CD4-positive, alpha-beta T cell treated with Interleukin-4 for 1 hour (primary cell): ENCODE measurements at regions not wholly inside any gene's neighbourhood (a gene's known extent, or its start where the extent isn't known, plus 50 kb on each side); places are given as distances from the start of the nearest gene placed in this dataset.

ENCODE experiments used
- DNase-seq, 2 donors: peaks; one replicate each; pipeline ENCODE4 v3.0.0-alpha.2; 2020 to 2022

DNA sequence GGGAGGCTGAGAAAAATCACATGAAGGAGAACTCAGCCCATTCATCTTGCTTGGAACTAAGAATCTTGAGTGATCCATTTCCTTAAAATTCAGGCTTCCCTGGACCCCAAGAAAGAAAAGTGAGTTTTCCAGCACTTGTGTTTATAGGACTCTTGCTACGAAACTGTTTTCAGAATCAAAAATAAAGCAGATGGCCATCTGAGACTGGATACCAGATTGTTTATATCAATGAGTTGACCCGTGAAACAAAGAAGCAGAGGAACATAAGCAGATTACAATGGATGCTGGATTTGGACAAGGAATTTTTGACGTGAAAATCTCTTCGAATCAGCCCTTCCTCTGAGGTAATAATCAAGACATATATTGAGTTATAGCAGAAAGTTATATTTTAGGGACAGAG, 223.2 kb downstream of the SYK start:
- no peak for DNase-seq

DNA sequence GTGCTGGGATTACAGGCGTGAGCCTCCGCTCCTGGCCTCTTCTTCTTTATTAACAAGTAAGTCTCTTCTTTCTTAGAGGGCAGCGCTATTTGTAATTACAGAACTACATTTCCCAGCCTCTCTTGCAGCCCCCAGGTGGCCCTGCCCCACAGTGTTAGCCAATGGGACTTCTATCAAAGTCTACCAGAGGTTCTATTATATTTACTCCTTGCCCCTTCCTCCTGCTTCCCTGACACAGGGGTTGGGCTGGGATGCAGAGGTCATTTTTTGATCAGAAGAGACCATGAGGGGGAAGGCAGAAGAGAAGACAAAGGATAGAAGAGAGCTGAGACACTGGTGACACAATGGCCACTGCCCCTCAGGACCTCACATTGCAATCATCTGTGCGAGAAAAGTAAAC, 224.2 kb downstream of the SYK start:
- no peak for DNase-seq

DNA sequence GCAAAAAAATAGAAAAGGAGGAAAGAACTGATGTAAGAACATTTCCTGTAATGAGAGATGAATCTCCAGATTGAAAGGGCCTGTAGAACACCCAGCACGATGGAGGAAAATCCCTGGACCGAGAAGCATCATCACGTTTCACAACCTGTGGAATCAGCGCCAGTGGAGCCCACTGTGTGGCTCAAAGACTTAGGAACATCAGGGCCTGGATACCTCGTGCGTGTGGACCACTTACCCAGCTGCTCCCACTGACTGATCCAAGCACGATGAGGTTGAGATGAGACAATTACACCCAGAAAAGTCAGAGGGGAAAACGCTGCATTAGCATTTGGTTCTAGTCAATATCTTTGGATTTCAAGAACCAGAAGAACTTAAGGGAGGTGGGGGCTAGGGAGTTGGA, 224.6 kb downstream of the SYK start:
- no peak for DNase-seq

DNA sequence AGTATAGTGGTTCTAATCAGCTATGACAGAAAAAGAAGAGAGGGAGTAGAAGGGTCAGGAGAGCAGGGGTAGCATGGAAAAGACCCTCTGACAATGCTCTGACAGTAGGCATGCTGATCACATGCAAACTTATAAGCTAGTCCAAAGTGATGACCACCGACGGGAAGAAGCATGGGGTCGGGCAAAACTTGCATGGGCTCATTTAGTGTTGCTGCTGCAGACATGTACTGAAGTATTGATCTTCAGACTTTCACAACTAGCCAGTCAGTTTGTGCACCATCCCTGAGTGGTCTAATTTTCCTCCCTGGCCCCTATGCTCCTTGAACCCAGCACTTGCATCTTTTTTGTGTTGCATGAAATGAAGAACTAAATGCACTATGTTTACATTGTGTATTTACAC, 225.4 kb downstream of the SYK start:
- DNase-seq = no peak

DNA sequence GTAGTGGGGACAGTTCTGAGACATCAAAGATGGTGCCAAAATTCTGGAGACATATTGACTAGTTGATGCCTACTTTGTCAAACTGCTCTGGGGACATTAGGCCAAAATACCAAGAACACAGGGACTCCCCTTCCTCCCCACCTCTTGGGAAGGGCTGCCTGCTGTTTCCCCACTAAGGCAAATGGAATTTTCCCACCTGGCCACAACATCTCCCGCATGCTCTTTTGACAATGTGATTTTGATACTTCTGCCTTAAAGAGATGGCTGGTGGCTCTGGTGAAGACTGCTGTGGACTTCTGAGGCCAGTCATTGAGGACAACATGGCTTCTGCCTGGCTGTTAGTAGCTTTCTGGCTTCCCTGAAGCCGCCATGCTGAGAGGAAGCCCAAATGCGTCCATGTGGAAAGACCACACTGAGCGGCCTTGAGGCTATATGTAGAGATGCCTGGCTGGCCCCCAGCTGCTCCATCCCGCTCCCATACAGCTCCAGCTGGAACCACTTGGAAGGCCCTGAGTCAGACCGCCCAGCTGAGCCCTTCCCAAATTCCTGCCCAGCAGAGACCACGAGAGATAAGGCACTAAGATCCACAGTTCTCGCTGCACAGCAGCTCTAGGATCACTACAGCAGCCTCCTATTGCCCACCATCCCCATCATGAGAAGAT, 226.7 kb downstream of the SYK start:
- DNase-seq = no peak

DNA sequence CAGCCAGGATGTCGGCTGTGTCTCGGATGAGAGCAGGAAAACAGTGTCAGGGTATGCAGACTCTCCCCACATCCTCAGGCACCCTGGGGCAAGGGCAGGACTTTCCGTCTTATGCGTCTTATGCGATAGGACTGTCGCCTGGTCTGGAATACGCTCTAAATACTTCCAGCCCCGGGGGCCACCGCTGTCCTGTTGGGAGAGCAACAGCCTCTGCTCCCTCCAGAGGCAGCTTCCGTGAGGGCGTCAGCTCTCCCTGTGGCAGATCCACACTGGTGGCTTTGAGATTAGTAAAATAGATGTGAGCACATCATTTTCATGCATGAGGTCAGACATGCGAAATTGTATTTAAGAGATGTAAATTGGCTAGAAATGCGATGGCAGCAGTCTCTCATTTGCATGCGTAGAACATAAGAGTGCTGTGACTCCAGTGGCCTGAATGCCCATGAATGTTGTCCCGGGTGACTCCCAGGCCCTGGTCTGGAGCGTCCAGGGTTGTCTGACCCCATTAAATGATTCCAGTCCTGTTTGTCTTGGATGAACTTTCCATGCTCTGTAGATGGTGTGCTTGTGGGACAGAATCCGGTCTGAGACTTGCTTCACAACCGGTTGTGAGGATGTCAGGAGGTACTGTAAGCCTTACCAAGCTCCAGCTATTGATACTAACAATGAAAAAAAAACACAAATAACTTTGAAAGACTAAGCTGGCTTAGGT, 228.2 kb downstream of the SYK start:
- no peak for DNase-seq

DNA sequence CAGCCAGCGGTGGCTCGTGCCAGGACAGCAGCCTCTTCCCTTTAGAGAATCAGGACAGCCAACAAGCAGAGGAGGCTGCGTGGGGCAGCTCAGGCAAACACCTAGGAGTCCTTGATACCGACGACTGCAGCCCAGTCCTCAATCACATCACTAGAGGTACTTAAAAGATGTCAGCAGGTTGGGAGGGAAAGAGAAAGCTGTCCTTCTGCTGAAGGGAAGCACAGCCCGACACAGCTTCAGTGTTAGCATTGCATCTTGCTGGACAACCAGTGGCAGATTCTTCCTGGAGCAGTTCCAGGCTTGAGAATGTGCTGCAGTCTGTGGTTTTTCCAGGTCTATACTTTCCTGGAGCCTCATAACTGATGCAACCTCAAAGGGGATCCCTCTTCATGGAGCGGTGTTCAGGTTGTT, 230.5 kb downstream of the SYK start:
- DNase-seq = no peak

DNA sequence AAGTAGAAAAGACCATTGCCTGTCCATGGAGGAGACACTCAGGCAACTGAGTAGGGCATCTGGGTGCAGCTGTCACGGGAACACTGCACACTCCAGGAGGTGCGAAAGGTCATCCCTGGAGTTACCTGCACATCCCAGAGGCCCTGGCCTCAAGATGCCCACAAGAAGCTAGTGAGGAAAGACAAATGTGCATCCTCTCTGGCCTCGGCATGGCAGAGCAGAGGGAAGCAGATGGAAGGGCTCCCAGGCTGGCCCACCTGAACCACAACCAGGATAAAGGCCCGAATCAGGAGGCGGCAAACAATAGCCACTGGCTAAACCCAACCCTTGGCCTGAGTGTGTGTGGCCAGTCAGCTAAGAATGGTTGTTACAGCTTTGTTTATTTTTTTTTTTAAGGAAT, 231.7 kb downstream of the SYK start:
- no peak for DNase-seq

DNA sequence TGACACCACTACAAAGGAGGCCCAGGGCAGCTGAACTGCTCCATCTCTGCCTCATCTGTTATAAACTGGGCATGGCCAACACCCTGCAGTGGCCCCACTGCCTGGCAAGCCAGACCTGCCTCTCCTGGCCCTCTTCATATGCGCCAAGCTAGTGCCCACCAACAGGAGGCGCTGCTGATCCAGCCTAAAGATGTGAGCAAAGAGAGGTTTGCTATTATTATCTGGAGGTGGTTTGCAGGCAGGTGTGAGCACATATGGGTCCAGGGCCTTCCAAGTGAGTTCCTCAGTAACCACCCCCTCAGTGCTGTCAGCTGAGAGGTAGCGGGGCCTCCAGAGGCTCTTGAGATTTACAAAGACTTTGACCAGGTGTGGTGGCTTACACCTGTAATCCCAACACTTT, 232.2 kb downstream of the SYK start:
- peak; percentile 59 to 74 for DNase-seq

DNA sequence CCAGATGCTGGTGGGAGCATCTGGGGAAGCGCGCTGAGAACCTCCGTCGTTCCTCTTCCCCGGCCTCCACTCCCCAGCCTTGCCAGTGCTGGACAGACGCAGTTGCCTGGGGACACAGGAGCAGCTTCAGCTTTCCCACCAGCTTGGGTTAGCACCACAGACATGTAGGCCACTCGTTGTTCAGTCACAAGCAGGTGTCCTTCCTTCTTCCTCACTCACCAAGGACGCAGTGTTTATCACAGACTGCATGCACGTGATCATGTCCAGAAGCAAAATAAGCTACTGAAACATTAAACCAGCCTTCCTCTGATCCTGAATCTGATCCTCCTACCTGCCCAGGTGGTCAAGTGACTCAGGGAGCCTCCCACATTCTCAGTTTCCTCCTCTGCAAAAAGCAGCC, 232.9 kb downstream of the SYK start:
- no peak for DNase-seq

DNA sequence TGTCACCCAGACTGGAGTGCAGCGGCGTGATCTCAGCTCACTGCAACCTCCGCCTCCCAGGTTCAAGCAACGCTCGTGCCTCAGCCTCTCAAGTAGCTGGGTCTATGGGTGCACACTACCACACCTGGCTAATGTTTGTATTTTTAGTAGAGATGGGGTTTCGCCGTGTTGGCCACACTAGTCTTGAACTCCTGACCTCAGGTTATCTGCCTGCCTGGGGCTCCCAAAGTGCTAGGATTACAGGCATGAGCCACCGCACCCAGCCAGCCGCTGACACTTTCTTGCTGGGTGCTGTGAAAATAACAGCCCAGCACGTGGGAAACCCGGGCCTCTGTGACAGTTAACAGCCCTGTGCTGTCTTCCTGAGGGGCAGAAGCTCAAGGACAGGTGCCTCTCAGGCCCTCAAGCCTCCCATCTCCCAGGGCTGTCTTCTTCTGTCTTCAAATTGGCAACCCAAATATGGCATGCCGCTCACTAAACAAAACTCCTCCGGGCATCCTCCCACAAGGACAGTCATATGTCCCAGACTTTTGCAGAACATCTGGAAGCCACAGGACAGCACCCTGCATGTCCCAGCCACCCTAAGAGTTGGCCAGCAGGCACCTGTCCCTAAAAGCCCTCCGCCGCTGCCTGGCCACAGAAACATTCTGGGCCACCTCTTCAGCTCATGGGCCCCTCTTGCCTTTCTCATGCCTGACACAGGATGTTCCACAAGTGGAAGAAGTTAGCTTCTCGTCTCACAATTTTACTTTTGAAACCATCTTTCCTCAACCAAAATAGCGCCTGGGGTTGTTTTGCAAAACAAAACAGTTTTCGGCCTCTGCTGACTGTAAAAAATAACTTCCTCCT, 233.6 kb downstream of the SYK start:
- DNase-seq = no peak

DNA sequence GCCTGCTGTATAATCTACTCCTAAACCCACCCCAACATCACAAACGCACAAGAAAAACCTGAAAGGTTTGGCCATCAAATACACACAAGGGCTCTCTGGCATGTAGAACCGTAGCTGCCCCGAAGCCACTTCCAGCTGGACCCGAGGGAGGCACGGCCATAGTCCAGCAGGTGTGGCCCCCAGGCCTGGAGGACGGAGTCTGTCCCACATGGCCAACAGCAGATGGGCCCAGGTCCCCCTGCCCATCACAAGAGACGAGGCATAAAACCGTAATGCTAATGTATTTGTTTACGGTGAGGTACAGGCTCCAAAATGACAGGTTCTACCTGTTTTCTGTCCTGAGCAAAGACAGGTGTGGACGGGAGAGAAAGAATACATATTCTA, 234.2 kb downstream of the SYK start:
- no peak for DNase-seq

DNA sequence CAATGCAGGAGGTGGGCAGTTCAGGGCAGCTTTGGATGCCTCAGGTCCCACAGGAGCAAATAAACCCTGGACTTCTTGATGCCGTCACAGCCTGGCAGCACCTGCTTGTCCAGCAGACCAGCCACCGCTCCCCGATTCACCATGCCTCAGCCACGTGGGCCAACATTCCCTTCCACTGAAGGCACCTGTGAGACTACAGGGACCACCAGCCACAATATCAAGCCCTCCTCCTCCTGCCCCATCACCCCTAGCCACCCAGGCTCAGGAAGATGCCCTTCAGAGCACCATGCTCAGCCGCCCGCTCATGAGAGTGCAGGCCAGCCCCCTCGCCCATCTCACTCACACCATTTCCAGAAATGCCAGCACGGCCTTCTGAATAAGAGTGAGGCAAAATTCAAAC, 234.7 kb downstream of the SYK start:
- DNase-seq = no peak

DNA sequence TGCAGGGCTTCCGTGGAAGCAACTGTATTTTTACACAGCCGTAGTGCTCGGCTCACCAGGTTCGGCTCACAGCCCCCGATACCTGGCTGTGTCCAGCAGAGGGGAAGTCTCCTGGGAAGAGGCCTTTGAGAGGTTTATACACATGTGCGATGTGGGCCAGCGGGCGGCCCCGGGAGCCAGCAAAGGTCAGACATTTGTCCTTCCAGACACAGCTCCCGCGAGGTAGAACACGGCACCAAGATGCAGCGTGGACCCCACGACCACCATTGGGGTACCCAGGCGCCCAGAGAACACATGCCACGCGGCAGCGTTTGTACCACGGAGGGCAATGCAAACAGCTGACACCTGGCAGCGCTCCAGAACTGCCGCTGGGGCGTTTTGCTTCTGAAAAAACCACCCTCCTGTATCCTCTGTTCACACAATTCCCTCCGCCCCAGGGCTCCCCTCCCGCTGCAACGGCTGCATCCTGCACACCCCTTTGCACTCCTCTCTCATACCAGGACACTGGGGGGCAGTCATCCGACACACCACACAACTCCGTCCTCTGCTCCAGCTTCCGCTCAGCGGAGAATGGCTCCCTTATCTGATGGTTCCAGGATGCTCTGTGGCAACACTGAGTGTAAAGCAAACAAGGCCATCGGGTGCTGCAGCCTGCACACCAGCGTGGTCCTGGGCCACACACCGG, 235.3 kb downstream of the SYK start:
- DNase-seq = peak; percentile 59 to 76

DNA sequence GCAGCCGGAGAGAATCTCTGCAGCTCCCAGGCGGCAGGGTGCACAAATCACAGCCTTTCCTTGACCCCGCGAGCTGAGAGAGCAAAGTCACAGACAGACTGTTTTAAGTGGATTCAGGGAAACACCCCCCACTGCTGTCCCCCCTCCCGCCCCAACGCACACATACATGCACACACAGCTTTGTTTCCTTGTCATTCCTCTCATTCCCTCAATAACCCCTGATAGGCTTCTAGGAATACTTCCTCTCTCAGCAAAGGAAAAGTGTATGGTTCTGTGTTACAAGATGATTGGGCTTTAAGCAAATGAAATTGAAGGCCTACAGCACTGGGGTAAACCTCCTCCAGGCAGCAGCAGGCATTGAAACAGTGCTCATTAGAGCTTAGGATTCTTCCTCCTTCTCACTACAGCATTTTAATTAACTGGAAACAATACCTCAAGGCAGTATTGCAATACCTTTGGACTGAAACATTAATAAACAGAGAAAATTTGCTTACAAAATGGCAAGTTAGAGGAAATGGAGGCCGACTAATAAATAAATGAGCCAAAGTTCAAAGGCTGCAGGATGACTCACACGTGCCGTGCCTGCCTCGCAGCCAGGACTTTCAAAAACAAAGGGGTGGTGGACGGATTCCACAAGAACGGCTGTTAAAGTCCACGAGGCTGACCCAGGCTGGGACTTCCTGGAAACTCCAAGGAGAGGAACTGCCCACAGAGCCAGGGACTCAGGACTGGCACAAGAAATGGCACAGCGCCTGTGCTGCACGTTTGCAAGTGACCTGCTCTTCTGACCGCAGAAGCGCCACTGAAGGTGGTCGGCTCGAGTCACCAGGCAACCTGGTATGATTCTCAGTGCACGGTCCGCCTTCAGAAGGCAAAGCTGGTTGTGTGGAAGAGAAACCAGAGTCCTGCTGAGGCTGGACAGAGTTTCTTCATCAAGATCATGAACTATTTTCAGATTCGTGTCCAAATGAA, 236.2 kb downstream of the SYK start:
- DNase-seq = no peak

DNA sequence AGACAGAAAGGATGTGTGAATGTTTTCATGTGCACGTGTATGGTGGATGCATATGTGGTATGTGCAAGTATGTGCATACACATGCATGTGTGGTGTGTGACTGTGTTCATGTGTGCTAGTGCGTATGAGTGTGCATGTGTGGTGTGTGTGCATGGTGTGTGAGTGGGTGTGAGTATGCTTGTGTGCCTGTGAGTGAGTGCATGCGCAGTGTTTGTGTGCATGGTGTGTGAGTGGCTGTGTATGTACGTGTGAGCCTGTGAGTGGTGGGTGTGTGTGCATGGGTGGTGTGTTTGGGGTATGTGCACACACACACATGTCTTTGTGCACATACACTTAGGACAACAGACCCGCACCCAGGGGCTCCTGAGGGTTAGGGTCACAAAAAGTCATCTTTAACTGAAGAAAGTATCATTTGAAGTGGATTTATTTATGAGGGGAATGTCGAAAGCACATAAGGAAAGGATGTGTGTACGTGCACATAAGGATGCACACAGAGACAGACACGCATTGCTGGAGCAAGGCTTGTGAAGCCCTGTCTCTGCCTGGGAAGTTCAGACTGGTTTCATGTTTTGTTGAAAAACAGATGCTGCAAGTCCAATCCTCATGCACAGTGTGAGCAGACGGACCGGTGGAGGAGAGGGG, 237.0 kb downstream of the SYK start:
- DNase-seq = no peak

DNA sequence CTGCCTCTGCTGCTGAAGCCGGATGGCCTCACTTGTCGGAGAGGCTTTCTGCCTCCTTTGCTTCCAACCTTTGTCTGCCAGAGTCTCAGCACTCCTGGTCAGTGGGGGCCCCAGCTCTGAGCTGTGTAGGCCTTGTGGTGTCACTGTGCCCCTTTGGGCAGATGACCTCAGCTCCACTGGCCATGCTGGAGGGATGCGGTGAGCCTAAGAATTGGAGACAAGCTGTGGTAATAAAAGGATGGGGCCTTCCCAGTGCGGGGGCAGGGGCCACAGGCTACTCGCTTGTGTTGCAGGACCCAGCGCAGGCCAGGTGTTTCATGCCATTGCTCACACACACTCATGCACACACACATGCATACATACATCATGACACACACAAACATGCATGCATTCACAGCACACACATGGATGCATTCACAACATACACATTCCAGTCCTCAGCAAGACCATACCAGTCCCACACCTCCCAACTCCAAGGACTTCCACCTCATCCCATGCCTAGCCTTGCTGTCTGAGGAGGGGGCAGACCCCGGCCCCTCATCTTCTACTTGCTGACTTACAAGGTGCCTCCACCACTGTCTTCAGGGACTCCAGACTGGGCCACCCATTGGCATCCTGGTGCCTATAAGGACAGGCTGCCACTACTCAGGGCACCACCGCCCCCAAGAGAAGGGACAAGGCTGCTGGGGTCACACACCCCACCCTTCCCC, 237.7 kb downstream of the SYK start:
- no peak for DNase-seq

DNA sequence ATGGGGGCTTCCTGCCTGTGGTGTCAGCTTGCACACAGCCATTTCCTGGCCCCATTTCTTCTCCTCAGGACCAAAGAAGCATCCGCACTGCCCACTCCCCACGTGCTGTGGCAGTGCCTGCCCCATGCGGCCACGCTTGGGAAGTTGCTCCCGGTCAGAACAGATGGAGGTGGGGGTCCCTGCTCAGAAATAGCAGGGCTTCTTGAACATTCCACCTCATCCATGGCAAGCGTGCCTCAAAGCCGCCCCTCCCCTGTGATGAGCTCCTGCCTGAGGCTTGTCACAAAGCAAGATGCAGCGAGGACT, 238.2 kb downstream of the SYK start:
- no peak for DNase-seq

DNA sequence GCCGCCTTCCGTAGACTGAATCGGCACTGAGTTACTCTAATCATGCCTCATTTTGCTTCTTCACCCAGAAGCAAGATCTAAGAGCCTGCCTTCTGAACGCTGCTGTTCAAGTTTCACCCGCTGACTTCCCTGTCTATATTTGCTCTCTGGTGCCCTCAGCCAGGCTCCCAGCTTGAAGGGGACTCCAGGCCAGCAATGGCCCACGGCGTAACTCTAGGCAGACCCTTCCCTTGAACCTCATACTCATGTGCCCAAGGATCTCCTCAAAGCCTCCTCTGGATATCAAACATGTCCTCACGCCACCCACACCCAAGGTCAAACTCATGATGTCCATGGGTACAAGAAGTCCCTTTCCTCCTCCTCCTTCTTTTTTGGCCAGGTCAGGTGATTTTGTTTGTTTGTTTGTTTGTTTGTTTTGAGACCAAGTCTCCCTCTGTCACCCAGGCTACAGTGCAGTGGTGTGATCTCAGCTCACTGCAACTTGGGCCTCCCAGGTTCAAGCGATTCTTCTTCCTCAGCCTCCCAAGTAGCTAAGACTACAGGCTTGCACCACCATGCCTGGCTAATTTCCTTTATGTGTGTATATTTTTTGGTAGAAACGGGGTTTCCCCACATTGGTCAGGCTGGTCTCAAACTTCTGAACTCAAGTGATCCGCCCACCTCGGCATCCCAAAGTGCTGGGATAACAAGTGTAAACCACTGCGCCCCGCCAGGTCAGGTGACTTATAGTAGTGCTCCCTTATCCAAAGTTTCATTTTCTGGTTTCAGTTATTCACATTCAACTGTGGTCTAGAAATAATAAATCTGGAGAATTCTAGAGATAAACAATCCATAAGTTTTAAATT, 239.0 kb downstream of the SYK start:
- DNase-seq = no peak

DNA sequence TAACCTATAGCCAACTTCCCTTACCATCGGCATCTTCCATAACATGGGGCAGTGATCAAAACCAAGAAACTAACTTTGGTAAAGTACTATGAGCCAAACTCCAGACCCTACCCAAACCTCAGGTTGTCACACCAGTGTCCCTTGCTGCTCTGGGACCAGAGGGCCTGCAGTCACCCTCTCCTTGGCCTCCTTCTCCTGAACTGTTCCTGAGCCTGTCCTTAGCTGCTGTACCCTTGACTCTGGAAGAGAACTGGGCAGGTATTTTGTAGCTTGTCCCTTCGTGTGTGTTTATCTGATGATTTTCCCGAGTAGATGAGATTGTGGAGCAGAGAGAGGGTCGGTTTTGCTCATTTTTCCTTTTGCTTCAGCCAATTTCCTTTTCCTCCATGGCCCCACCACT, 240.4 kb downstream of the SYK start:
- DNase-seq = no peak
